ENCODE measurements at regions not wholly inside any gene's neighbourhood (a gene's known extent, or its start where the extent isn't known, plus 50 kb on each side); places are given as distances from the start of the nearest gene placed in this dataset.
"Not testable (repeated sequence)": the region's sequence is repeated elsewhere in the genome, so short reads cannot be mapped to it uniquely, and the experiment has no call there.

- no peak for DNase-seq (ENCODE audit: low spot score)
- ATAC-seq: no peak
Observed at GRCh38 chr20:53872561-53873229, 197.7 kb downstream of the BCAS1 start.

DNA sequence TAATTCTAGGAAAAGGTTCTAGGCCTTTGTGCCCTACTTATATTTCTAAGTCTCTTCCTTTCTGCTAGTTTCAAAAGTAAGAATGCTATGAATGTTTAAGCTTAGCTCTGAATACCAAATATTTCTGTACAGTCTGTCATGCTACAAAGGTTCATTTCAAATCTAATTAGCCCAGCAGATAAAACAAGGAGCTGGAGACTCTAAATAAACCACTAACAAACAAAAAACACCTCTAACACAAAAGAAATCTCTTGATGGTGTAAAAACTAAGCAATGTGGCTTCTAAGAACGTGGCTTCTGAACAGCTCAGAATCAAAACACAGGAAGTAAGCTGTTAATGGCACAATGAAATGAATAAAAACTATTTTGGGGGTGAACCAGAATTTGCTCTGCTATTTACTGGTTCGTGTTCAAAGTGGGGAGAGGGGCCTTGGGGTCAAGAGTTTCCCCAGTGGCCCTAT lies 198.3 kb downstream of the BCAS1 start:
- ATAC-seq (no peak), DNase-seq (ENCODE audit: low spot score) (no peak)

DNA sequence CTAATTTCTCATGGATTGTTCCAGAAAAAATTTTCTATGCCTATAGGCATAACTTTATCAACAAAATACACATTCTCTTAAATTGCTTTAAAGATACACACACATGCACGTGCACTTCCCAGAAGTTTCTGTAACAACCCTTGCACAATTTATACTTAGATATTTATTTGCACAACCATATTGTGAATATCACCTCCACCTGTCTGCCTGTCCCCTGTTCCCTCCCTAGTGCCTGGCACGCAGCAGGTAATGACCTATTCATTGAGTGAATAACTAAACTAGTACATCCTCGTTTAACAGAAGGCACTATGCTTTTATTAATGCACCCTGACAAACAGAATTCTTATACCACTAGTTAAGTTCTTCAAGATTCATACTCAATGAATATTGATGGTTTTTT lies 198.9 kb downstream of the BCAS1 start:
- DNase-seq (ENCODE audit: low spot score) (no peak), ATAC-seq (no peak)

- DNase-seq (ENCODE audit: low spot score): no peak
- ATAC-seq: no peak
Observed at GRCh38 chr20:53870426-53871315, 199.7 kb downstream of the BCAS1 start.

DNA sequence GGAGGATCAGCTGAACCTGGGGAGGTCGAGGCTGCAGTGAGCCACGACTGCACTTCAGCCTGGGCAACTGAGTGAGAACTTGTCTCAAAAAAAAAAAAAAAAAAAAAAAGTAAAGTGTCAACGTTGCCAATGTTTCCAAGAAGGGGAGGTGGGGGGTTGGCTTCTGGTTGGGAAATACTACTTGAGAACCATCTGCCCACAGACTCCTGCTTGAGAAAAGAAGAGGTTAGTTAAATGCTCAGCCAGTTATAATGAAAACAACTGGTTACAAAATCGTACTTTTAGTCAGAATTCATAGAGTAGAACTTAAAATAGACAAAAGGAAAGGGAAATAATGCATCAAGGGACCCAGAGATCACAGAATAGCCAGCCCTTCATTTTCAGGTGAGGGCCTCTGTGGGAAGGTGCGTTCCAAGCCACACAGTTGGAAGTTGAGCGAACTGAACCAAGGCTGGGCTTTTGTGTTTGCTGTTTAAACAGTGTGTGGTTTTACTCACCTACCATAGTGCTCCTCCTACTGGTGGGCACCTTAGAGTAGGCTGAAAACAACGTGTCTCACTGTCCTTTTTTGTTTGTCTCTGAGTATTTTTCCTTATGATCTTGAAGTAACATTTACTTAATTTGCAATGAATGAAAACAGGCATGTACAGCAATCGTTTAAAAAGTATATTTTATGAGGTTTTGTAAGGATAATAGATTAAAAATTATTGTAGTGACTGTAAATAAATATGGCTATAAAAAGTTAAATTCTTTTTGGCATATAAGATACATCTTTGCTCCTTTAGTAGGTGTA lies 200.7 kb downstream of the BCAS1 start:
- peak; percentile 89 for ATAC-seq

GRCh38 chr20:53867741-53868351 lies 202.5 kb downstream of the BCAS1 start:
- ATAC-seq (no peak), DNase-seq (ENCODE audit: low spot score) (no peak)

More for the DNA sequence above, 200.7 kb downstream of the BCAS1 start:
- peak; percentile 75 for DNase-seq (ENCODE audit: low spot score)

DNA sequence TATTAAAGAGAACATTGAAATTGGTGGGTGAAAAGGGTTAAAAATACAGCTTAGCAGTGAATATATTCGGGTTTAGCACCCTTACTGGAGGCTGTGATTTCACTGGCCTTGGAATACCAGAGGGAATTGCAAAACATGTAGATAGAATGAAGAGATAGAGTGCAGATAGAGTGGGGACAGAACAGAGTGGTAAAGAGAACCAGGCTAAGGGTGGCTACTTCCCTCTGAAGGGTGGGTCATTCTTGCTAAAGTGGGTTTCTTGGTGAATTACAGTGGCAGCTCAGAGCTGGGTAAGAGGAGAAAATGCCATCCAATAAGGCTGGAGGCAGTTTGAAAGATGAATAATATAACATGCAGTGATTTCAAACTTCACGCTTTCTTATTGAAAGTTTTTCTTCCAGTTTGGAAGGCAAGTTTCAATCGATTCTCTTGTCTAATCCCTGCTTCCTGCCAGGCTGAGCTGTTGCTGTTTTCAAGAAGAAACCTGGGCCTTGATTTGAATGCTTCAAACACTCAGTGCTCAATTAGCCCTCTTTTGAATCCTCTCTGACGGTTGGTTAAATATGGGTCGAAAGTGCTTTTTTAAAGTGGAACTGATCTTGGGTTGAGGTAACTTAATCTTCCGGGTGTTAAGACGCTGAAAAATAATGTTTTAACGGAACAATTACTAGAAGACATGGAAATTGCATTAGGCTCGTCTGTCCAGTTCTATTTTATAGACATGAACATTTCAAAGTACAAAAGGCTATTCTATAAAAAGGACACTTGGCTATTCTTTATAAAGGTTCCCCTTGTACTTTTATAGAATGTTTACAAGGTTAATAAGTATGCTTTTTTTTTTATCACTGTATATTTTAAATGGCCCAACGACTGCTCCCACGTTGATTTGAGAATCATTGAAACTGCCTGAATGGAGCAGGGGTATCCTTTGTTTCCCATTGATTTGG lies 203.3 kb downstream of the BCAS1 start:
- ATAC-seq (peak; percentile 60), DNase-seq (ENCODE audit: low spot score) (no peak)

DNA sequence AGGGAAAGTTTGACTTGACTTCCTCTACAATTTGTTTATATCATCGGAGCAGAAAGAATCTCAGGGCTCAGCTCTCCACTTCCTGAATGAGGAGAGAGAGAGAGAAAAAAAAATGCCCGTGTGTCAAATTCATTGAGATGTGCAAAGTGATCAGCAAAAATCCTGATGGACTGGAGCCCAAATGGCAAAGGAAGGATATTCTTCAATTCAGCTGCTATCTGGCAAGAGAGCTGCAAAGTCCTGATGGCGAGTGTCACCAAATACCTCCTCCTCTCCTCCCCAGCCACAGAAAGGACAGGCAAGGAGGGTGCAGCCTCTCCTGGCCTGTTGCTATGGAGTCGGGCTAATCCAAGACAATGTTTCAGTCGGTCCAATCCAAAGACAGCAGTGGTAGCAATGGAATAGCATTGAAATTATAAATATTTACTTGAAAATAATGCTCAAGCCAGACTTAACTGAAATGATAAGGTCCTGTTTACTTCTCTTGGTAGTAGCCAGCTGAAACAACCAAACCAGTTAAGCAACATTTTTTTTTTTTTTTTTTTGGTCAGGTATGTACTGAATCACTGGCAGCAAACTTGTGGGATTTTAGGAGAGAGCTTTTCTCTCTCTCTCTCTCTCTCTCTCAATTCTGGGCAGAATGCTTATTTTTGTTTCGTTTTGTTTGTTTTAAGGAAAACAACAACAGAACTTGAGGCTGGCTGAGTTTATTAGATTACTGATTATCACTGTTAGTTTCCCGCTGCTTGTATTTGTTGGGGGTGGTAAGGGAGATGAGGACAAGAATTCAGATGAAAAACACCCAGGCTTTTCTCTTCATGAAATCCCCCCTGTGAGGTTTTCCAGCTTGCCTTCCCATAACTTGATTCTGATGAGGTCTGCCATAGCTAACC lies 204.2 kb downstream of the BCAS1 start:
- ATAC-seq (peak; percentile 70), DNase-seq (ENCODE audit: low spot score) (peak; percentile 56)

GRCh38 chr20:53864765-53865683 lies 205.4 kb downstream of the BCAS1 start:
- not testable (repeated sequence) for ATAC-seq; DNase-seq (ENCODE audit: low spot score)

GRCh38 chr20:53863923-53864641 lies 206.3 kb downstream of the BCAS1 start:
- ATAC-seq; DNase-seq (ENCODE audit: low spot score): not testable (repeated sequence)

DNA sequence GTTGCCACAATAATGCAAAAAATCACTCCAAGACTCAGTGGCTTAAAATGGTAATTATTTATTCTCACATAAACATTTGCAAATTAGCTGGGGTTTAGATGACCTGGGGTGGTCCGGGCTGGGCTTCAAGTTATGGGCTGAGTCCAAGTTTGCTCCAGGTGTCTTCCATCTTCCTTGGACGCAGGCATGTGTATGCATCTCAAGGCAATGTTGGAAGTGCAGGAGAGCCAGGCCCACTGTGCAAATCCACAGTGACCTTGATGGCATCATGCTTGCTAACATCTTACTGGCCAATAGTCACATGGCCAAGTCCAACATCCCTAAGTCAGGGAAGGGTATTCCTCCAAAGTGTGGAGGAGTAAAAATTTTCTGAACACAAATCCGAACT lies 206.9 kb downstream of the BCAS1 start:
- DNase-seq (ENCODE audit: low spot score); ATAC-seq: not testable (repeated sequence)

- DNase-seq (ENCODE audit: low spot score); ATAC-seq: not testable (repeated sequence)
Observed at GRCh38 chr20:53863039-53863438, 207.4 kb downstream of the BCAS1 start.

- DNase-seq (ENCODE audit: low spot score); ATAC-seq: not testable (repeated sequence)
Observed at GRCh38 chr20:53862490-53862889, 207.9 kb downstream of the BCAS1 start.

DNA sequence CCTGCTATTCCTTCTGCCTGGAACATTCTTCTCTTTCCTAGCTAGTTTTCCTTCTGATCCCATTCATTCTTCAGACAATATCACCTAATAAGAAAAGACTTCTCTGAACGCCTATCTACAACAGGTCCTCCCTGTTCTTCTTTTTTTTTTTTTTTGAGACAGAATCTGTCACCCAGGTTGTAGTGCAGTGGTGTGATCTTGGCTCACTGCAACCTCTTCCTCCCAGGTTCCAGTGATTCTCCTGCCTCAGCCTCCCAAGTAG lies 208.3 kb downstream of the BCAS1 start:
- ATAC-seq; DNase-seq (ENCODE audit: low spot score): not testable (repeated sequence)

DNA sequence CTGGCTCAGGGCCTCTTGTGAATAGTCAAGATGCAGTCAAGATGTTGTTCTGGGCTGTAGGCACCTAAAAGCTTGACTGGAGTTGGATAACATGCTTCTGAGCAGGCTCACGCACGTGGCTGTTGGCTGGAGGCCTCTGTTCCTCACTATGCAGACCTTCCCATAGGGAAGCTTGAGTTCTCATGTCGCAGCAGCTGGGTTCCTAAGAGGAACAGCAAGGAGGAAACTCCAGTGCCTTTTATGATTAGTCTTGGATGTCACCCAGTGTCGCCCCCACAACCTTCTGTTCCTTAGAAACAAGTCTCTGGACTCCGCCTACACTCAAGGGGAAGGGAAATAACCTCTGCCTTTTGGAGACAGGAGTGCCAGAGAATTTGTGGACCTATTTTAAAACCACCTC lies 210.7 kb downstream of the BCAS1 start:
- ATAC-seq (peak; percentile 52), DNase-seq (ENCODE audit: low spot score) (no peak)

- not testable (repeated sequence) for DNase-seq (ENCODE audit: low spot score); ATAC-seq
Observed at GRCh38 chr20:53859009-53859408, 211.4 kb downstream of the BCAS1 start.

DNA sequence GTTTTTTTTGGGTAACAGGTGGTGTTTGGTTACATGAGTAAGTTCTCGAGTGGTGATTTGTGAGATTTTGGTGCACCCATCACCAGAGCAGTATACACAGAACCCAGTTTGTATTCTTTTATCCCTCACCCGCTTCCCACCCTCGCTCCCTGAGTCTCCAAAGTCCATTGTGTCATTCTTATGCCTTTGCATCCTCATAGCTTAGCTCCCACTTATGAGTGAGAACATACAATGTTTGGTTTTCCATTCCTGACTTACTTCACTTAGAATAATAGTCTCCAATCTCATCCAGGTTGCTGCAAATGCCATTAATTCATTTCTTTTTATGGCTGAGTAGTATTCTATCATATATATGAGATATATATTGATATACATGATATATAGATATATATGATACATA lies 211.9 kb downstream of the BCAS1 start:
- not testable (repeated sequence) for ATAC-seq; DNase-seq (ENCODE audit: low spot score)
